Neural progenitor cell (in vitro differentiated cells): ENCODE measurements at regions not wholly inside any gene's neighbourhood (a gene's known extent, or its start where the extent isn't known, plus 50 kb on each side); places are given as distances from the start of the nearest gene placed in this dataset.
A peak's percentile ranks its signal among the peaks of the same experiment; 100 is the strongest.

Experiments used
- DNase-seq: peaks from one replicate; pipeline ENCODE4 v3.0.0-alpha.2; 2016; ENCODE audit warnings: low spot score
- H2AFZ ChIP-seq: fragments of 200-600 bp; sonication (generic); replicated peaks from 2 replicates; pipeline ENCODE4 v1.6.1; 2016; ENCODE audit warnings: antibody characterized with exemption
- H3F3A ChIP-seq: fragments of 200-600 bp; sonication (generic); 2 replicates; pipeline ENCODE4 v1.6.1; 2016; ENCODE audit warnings: antibody characterized with exemption, low read depth
- H3K27ac ChIP-seq: fragments of 200-600 bp; sonication (generic); 2 replicates; pipeline ENCODE4 v1.5.1; 2016; ENCODE audit warnings: mild to moderate bottlenecking
- H3K27me3 ChIP-seq: fragments of 200-600 bp; sonication (generic); 2 replicates; pipeline ENCODE4 v1.6.1; 2016; ENCODE audit warnings: mild to moderate bottlenecking, moderate library complexity
- H3K36me3 ChIP-seq: fragments of 200-600 bp; sonication (generic); 2 replicates; pipeline ENCODE4 v1.5.1; 2016
- H3K4me1 ChIP-seq: fragments of 200-600 bp; sonication (generic); 2 replicates; pipeline ENCODE4 v1.6.1; 2016; ENCODE audit warnings: mixed run types
- H3K4me2 ChIP-seq: fragments of 200-600 bp; sonication (generic); 2 replicates; pipeline ENCODE4 v1.6.1; 2016
- H3K4me3 ChIP-seq: fragments of 200-600 bp; sonication (generic); 2 replicates; pipeline ENCODE4 v1.5.1; 2016
- H3K79me2 ChIP-seq: fragments of 200-600 bp; sonication (generic); 2 replicates; pipeline ENCODE4 v1.6.1; 2016; ENCODE audit warnings: low read depth
- H3K9ac ChIP-seq: fragments of 200-600 bp; sonication (generic); 2 replicates; pipeline ENCODE4 v1.6.1; 2016
- H3K9me3 ChIP-seq: fragments of 200-600 bp; sonication (generic); 2 replicates; pipeline ENCODE4 v1.5.1; 2016; ENCODE audit warnings: low read depth
- H4K20me1 ChIP-seq: fragments of 200-600 bp; sonication (generic); 2 replicates; pipeline ENCODE4 v1.6.1; 2016; ENCODE audit warnings: low read depth
- H3K27ac Mint-ChIP-seq: 3 replicates; pipeline ENCODE4 v1.8.0; 2021; ENCODE audit warnings: mixed read lengths
- H3K27me3 Mint-ChIP-seq: 2 replicates; pipeline ENCODE4 v1.8.0; 2022; ENCODE audit warnings: low read depth, mild to moderate bottlenecking, inconsistent platforms, moderate library complexity, mixed read lengths; ENCODE audit not compliant: insufficient read depth
- H3K36me3 Mint-ChIP-seq: 3 replicates; pipeline ENCODE4 v1.8.0; 2021; ENCODE audit warnings: mixed read lengths
- H3K4me1 Mint-ChIP-seq: 3 replicates; pipeline ENCODE4 v1.8.0; 2021; ENCODE audit warnings: mixed read lengths
- H3K4me3 Mint-ChIP-seq: 3 replicates; pipeline ENCODE4 v1.8.0; 2021; ENCODE audit warnings: mild to moderate bottlenecking, moderate library complexity, mixed read lengths
- H3K9me3 Mint-ChIP-seq: 3 replicates; pipeline ENCODE4 v1.8.0; 2020; ENCODE audit warnings: mixed read lengths
- CTCF ChIP-seq: fragments of 200-600 bp; sonication (generic); IDR thresholded peaks from 2 replicates; pipeline ENCODE4 v1.5.1; 2017; ENCODE audit warnings: antibody characterized with exemption, mild to moderate bottlenecking
- EZH2 ChIP-seq: fragments of 200-600 bp; sonication (generic); IDR thresholded peaks from 2 replicates; pipeline ENCODE4 v1.6.1; 2017; ENCODE audit warnings: antibody characterized with exemption, mild to moderate bottlenecking, moderate library complexity
- EZH2phosphoT487 ChIP-seq: fragments of 200-600 bp; sonication (generic); IDR thresholded peaks from 2 replicates; pipeline ENCODE4 v1.6.1; 2017; ENCODE audit warnings: antibody characterized with exemption

DNA sequence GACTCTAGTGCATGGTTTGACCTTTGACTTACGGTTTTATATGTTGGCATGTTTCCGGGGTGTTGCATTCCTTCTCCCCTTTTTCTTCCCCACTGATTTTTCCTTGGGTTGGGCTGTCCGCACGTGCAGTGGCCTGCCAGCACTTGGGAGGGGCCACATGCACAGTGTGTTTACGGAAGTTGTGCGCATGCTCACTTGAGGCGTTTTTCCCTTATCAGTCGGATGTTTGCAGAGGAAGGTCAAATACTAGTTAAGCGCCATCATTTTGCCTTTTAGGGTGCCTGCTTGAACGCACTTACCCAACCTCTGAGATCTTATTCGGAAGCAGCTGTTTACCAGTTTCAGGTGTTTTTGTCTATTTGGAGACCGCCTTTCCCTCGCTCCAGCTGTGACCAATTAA is 653.9 kb upstream of the AADAT start:
- Mint-ChIP-seq H3K27ac (peak overlapping the region; percentile 68), H3K27me3 (peaks cover 5% of the 10 kb centered on the region), H3K4me3 (no peak overlapping the region), H3K4me1 (peaks cover 4% of the 10 kb centered on the region), H3K36me3 (no peaks in the 10 kb centered on the region), H3K9me3 (no peaks in the 10 kb centered on the region)
- Histone ChIP-seq H3K79me2 (no peaks in the 10 kb centered on the region), H3K27me3 (no peaks in the 10 kb centered on the region), H3K4me2 (no peak overlapping the region), H4K20me1 (no peaks in the 10 kb centered on the region), H3K9me3 (no peaks in the 10 kb centered on the region), H3K36me3 (no peaks in the 10 kb centered on the region), H3K4me3 (no peak overlapping the region), H3K4me1 (no peaks in the 10 kb centered on the region), H3K27ac (no peak overlapping the region), H3F3A (no peaks in the 10 kb centered on the region), H3K9ac (no peak overlapping the region), H2AFZ (peak overlapping the region; percentile 42)
- no peak for TF ChIP-seq EZH2phosphoT487
- DNase-seq = no peak

GRCh38 chr4:170741856-170742255 is 652.1 kb upstream of the AADAT start:
- Histone ChIP-seq H3K4me1 (no peaks in the 10 kb centered on the region), H3K27ac (no peak overlapping the region), H3K9me3 (no peaks in the 10 kb centered on the region), H3K4me2 (no peak overlapping the region), H3K4me3 (no peak overlapping the region), H3K79me2 (no peaks in the 10 kb centered on the region), H3K36me3 (no peaks in the 10 kb centered on the region), H2AFZ (no peak overlapping the region), H3K27me3 (no peaks in the 10 kb centered on the region), H3K9ac (no peak overlapping the region), H4K20me1 (no peaks in the 10 kb centered on the region), H3F3A (no peaks in the 10 kb centered on the region)
- Mint-ChIP-seq H3K9me3 (no peaks in the 10 kb centered on the region), H3K36me3 (no peaks in the 10 kb centered on the region), H3K27ac (no peak overlapping the region), H3K4me1 (peaks cover 4% of the 10 kb centered on the region), H3K27me3 (peaks cover 5% of the 10 kb centered on the region), H3K4me3 (no peak overlapping the region)
- no peak for TF ChIP-seq EZH2phosphoT487
- TF ChIP-seq EZH2 = no peak
- no peak for TF ChIP-seq CTCF
- DNase-seq = no peak

GRCh38 chr4:170736710-170737109 is 647.0 kb upstream of the AADAT start:
- Histone ChIP-seq H3K4me3 (no peak overlapping the region), H3K9ac (no peak overlapping the region), H2AFZ (no peak overlapping the region), H3K9me3 (no peaks in the 10 kb centered on the region), H3K27ac (no peak overlapping the region), H3K79me2 (no peaks in the 10 kb centered on the region), H3K4me2 (no peak overlapping the region), H3K4me1 (no peaks in the 10 kb centered on the region), H3F3A (no peaks in the 10 kb centered on the region), H4K20me1 (no peaks in the 10 kb centered on the region), H3K36me3 (no peaks in the 10 kb centered on the region), H3K27me3 (no peaks in the 10 kb centered on the region)
- H3K4me3 Mint-ChIP-seq = no peak overlapping the region
- H3K9me3 Mint-ChIP-seq = no peaks in the 10 kb centered on the region
- TF ChIP-seq CTCF (no peak), EZH2 (no peak), EZH2phosphoT487 (no peak)
- no peak overlapping the region for H3K27ac Mint-ChIP-seq
- H3K4me1 Mint-ChIP-seq = no peaks in the 10 kb centered on the region
- H3K27me3 Mint-ChIP-seq = no peaks in the 10 kb centered on the region
- no peaks in the 10 kb centered on the region for H3K36me3 Mint-ChIP-seq
- DNase-seq = no peak

DNA sequence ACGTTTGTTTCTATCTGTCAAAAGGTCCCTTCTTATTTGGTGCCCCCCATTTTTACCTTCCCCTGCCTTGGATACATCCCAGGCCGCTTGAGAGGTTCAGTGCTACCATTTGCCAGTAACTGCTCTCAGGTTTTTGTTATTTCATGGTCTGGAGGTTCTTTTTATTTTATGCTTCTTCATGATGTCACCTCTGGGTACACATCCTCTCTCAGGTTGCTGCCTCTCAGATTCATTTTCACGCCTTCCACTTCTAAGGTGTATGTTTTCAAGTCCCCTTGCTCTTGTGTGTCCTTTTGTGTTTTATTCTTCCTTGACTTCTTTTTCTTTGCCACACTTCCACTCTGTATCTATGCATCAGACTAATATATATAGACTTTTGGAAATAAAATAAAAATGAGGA is 640.1 kb upstream of the AADAT start:
- Histone ChIP-seq H3K4me3 (no peak overlapping the region), H3K27ac (no peak overlapping the region), H4K20me1 (no peaks in the 10 kb centered on the region), H3K79me2 (no peaks in the 10 kb centered on the region), H3K9me3 (no peaks in the 10 kb centered on the region), H3K4me2 (no peak overlapping the region), H2AFZ (peak overlapping the region; percentile 45), H3K9ac (no peak overlapping the region), H3K27me3 (no peaks in the 10 kb centered on the region), H3K36me3 (no peaks in the 10 kb centered on the region), H3F3A (no peaks in the 10 kb centered on the region), H3K4me1 (no peaks in the 10 kb centered on the region)
- Mint-ChIP-seq H3K4me3 (no peak overlapping the region), H3K36me3 (no peaks in the 10 kb centered on the region), H3K27me3 (no peaks in the 10 kb centered on the region), H3K27ac (no peak overlapping the region), H3K9me3 (no peaks in the 10 kb centered on the region), H3K4me1 (no peaks in the 10 kb centered on the region)
- no peak for DNase-seq
- TF ChIP-seq EZH2phosphoT487 = no peak
- no peak for TF ChIP-seq CTCF
- TF ChIP-seq EZH2 = no peak
